HEK293T (cell line): ENCODE measurements at regions not wholly inside any gene's neighbourhood (a gene's known extent, or its start where the extent isn't known, plus 50 kb on each side); places are given as distances from the start of the nearest gene placed in this dataset.

Source experiments
- ELF4 ChIP-seq: fragments of 450-650 bp; IDR thresholded peaks from 2 replicates; pipeline ENCODE4 v1.6.1; 2017; ENCODE audit warnings: antibody characterized with exemption
- FOXM1 ChIP-seq: fragments of 450-650 bp; IDR thresholded peaks from 2 replicates; pipeline ENCODE4 v1.6.1; 2017; ENCODE audit warnings: mild to moderate bottlenecking, borderline replicate concordance

GRCh38 chrX:38473701-38474100 is 87.6 kb upstream of the TSPAN7 start:
- TF ChIP-seq ELF4 = no peak
- TF ChIP-seq FOXM1 = no peak
